ENCODE measurements at regions not wholly inside any gene's neighbourhood (a gene's known extent, or its start where the extent isn't known, plus 50 kb on each side); places are given as distances from the start of the nearest gene placed in this dataset.
A peak's percentile ranks its signal among the peaks of the same experiment; 100 is the strongest.
"Not testable (repeated sequence)": the region's sequence is repeated elsewhere in the genome, so short reads cannot be mapped to it uniquely, and the experiment has no call there.

DNA sequence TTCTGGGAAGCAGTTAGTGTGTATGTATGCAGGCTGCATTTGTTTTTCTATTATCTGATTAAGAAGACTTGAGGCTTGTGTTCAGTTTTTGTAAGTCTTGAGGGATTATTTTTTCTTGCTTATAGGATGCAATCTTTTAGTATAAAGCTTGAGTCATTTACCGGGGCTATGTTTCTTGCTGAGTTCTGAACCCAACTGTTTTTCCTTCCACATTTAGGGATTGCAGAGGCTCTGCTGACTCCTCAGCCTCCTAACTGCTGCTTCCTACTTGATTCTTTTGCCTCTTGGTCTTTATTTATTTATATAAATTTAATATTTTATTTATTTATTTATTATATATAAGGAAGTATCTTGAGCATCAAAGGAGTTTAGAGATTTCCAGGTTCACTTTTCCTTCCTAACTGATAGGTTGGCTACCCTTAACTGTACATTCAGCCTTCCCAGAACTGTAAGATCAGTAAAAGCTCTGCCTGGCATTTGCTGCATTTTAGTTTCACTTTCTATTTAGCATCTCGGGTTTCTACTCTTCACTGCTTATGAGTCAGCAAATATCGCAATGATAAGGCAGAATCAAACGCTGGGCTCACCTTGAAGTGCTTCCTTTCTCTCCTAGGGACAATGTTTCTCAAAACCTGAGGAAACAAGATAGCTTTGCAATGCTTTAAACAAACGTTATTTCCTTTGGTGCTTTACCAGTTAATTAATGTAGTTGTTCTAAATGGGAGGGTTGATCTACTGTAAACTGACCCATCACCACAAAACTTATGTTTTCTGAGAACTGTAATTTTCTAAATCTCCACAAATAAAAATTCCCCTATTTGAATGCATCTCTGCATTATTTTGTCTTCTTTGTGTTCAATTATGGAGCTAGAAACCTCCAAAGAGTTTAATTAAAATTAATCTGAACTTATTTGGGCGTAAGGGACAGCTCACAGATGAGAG, 1183.7 kb upstream of the TMEM132C start:
- peak; percentile 90 for DNase-seq (ENCODE audit: low spot score)

DNA sequence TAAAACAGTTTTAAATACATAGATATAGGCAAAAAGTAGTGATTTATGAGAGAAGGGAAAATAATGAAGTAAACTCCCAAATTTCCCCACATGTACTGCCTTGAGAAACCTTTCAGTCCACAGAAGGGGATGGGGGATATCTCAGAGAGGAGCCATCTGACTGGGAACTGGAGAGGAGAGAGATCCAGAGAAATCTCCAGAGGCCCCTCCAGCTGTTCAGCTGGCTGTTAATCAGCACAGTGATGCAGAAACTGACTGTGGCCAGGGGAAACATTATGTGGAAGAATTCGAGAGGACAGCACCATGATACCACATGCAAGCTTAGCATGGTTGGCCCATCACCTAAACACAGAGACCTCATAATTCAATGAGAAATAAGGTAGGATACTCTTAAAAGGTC, 1165.9 kb upstream of the TMEM132C start:
- DNase-seq (ENCODE audit: low spot score), result no peak

DNA sequence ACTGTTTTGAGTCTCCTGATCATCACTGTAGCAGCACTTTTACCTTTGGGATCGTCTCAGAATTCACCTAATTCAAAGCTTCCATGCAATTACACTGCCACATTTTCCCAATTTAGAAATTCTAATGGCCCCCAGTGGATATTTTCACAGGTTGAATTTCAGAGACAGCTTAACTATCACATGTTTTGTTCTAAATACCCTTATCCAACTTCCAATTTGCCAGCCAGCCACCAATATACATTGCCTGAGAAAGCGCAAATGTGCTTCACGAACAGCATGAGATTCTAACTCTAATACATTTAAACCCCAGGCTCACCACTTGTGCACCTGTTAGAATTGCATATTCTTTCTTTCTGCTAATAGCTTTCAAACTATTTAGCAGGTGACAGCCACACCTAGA, 1160.9 kb upstream of the TMEM132C start:
- DNase-seq (ENCODE audit: low spot score), result no peak

DNA sequence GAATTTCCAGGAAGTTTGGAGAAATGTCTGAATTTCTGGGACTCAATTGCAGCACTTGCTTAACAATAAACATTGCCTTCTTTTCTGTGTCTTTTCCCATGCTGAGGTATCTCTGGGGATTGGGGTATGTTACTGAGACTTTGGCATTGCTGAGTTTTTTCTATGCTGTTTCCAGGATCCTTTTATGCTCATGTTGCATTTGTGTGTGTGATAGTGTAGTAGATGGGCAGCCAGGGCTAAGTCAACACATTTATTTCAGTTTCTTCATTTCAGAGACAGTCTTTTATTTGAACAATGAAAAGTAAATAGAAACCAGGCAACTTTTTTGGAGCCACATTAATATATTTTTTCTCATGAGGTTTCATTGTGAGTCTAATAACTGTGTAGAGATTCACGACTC, 1160.3 kb upstream of the TMEM132C start:
- no peak for DNase-seq (ENCODE audit: low spot score)

DNA sequence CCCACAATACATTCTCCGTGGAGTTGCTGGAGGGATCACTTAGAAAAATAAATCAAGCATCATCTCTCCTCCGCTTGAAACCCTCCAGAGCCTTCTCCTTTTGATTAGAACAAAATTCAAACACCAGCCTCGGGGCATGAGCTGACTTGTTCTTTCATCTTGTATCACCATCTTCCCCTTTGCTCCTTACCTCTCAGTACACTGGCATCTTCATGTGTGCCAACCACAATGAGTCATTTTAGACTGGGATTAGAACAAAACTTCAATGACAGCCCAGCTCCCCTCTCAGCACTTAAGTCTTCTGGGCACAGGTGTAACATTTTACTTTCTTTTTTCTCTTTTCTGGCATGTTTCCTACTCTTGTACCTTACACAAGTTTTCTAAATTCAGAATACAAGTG, 1159.2 kb upstream of the TMEM132C start:
- no peak for DNase-seq (ENCODE audit: low spot score)

DNA sequence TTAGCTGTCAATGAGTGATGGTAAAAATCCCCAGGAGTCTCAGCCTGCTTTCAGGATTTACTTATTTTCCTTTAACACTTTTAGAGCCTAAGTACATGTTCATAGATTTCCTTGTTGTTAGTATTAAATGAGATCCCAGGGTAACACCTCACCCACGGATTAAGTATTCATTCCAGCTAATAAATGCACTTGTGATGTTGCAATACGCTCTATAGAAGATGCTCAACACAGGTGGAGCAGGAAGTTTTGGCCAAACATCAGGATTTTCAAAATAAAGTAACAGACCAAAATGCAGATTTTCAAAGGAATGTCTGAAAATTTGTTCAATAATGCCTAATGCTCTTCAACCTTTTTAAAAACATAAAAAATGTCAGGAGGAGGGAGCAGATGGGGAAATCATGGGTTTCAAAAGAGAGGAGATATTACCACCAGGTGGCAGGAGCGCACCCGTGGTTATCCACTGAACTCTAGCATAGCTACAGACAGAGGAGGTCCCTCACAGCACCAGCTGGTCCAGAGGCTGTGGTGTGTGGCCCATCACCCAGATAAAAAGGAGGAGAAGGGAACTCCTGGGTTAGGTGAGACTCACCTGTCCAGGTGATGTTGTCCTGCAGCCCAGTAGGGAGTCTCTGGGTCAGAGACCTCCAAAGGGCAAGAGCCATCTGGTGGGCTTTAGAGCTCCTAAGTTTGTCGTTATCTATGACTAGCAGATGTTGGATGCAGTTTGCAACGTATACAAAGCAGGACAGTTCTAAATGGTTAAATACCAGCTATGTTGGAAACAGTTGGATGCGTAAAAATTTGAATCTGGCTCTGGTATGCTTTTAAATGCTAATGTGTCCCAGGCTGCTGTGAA, 1158.4 kb upstream of the TMEM132C start:
- DNase-seq (ENCODE audit: low spot score), result peak; percentile 40

DNA sequence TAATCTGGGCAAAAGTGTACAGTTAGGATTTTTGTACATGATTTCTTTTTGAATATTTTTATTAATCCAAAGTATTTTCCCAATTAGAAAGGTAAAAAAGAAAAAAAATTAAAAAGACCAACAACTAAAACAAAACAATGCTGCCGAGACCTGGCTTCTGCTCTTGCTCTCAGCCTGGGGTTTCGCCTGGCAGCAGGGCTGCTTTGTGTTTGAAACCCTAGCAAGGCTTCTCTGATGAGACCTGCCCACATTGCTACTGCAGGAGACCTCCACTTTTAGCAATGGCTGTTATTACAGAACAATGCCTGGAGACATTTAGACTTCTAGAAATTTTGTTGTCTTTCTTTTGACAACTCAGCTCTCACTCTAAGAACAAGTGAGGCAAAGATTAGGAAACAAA, 1153.0 kb upstream of the TMEM132C start:
- no peak for DNase-seq (ENCODE audit: low spot score)

DNA sequence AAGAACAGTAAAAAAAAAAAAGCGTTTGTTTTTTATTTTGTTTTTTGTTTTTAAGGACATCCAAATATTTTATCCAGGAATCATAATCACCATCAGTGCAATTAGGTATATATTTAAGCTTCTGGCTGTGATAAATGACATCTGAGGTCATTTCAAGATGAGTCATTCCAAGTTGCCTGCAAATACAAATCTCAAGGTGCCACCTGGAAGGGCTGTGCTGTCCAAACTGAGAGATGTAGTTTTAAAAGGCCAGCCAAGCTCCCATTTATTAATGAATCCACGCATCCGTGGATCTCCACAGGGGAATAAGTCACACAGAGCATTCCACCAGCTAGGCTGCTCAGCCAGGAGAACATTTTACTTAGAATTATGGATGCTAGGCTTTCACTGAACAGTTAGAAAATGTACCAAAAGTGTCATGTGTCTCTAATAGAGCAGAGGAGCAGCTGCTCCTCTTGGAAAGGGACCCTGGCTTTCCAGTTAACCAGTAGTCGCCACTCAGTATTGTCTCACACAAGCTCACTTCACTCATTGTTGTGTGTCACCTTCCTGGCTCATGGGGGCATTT, 1151.4 kb upstream of the TMEM132C start:
- DNase-seq (ENCODE audit: low spot score), result no peak

DNA sequence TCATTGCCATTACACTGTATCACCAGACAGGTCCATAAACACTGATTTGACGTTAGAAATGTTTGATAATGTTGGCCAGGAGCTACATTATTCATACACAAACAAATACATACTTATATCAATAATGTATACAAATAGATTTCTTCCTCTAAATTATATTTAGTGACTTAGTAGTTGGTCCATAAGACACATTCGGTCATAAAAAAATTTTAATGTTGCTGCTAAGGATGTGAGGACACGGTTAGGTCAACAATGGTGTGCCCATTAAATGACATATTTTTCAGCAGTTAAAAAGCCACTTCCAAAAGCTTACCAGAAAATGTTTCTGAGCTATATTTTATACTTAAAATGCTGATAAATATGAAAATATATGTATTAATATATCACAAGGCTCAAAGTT, 1148.7 kb upstream of the TMEM132C start:
- DNase-seq (ENCODE audit: low spot score), result no peak

DNA sequence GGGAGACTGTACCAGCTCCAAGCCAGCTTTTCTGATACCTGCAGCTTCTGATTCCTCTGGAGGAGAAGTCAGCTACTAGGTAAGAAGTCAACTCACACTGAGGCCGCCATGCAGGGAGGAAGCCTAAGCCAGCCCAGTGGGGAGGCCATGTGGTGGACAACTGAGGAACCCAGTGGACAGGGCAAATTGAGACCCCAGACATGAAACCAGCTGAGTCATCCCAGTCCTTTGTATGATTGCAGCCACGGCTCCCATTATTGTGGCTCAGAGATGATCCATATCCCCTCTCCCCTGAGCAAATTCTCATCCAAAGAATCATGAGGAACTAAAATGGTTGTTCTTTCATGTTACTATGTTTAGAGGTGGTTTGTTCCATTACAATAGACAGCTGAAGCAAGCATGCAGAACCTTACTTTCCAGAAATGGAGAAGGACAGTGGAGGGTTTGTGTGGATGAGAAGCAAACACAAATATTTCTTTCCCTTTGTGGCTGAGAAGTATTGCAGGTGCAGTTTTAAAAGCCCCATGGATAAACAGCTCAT, 1147.3 kb upstream of the TMEM132C start:
- DNase-seq (ENCODE audit: low spot score), result no peak

DNA sequence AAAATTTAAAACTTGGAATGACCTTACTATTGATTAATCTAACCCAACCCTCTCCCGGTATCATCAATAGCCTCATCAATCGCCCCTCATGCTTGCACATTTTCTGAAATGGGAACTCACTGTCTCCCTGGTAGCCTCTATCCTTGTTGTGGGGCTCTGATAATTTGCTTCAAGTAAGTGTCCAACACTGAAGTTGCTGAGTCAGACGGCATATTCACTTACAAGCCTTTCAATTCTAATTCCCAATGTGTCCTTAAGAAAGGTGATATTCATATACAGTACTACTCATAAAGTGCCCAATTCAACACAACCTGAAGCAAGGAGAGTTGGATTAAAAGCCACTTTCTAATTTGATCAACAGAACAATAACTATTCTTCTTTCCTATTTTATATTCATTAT, 1146.1 kb upstream of the TMEM132C start:
- DNase-seq (ENCODE audit: low spot score), result no peak

DNA sequence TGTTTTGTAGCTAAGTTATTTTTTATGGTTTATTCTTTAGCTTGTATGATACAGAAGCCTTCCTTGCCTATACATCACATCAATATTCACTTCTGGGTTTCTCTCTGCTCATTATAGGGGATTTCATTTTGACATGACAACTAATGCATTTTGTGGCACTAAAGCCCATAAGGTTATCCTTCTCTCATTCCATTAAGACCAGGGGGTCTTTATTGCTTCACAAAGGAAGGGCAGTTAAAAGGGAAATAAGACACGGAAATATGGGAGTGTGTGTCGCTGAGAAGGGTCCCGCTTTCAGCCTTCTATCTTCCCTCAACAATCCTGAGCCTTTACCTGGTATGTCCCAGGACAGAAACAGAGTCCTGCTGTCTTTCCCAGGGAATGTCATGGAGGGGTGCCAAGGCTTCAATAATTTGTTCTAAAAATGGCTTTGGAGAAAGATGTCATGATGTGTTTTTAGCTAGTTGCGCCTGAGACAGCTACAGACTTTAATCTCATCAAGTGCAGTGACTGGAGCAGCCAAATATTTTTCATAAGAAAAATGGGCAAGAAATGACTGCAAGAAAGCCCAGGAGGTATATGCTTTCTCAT, 1145.4 kb upstream of the TMEM132C start:
- DNase-seq (ENCODE audit: low spot score), result no peak

DNA sequence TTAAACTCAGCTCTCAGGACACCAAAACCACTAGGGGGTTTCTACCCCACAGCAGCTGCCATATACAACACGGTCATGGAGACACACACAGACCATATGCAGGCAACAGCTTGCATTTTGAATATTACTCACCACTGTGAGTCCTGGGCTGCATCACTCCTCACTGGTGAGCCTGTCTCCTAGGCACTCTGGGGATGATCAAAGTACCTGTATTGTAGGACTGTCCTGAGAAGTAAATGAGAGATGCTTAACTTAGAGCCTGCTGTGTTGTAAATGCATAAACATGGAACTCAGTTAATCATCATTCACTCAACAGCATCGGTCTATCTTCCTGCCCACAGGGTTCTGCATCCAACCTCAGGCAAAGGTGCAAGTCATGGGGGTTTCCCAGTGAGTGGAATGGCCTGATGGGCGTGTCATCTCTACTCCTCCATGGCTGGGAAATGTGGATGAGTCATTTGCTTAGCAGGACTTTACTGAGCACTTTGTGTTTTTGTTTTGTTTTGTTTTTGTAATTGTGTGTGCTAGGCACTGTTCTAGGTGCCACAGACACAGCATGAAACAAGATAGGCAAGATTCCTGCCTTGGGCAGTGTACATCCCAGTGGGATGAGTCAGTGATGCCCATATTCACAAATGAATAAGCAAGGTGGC, 1141.2 kb upstream of the TMEM132C start:
- DNase-seq (ENCODE audit: low spot score), result peak; percentile 8

DNA sequence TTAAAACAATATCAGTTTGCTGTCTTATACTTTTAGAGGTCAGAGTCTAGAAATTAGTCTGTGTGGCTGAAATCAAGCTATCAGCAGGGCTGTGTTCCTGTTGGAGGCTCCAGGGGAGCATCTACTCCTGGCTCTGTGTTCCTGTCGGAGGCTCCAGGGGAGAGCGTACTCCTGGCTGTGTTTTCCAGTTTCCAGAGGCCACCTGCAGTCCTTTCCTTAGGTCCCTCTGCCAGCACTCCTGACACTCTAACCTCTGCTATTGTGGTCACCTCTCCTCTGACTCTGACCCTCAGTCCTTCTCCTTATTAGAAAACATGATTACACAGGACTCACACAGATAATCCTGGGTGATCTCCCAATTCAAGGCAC, 1140.7 kb upstream of the TMEM132C start:
- no peak for DNase-seq (ENCODE audit: low spot score)

DNA sequence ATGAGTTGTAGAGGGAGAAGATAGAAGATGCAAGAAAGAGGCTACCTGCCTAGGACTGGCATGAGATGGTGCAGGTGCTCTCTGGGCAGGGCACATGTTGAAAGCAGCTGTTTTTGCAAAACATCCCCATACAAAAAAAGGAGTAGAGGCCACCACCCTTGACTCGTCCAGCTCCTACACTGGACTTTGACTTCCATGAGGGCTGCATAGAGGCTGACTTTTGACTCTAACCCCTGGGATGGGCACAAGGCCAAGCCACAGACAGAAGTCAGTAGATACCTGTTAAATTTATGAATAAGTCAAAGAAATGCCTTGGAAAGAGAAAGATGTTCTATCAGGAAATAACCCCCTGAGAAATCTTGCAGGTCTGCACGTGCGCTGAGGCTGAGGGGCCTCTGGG, 1139.1 kb upstream of the TMEM132C start:
- DNase-seq (ENCODE audit: low spot score), result no peak

DNA sequence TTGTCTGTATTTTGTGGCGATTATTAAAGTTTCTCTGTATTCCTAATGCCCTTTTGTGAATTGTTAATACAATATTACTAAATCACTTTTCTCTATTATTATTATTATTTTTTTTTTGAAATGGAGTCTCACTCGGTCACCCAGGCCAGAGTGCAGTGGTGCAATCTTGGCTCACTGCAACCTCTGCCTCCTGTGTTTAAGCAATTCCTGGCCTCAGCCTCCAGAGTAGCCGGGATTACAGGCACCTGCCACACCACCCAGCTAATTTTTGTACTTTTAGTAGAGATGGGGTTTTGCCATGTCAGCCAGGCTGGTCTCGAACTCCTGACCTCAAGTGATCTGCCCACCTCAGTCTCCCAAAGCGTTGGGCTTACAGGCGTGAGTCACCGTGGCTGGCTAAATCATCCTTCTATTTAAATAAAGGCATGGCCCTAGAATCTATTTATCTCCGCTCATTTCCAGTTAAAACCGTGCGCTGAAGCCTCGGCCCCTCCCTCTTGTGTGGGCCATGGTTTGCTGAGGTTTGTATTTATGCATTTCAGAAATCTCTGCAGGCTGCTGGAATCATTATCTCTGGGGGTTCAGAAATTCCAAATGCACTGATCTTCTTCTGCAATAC, 1136.4 kb upstream of the TMEM132C start:
- DNase-seq (ENCODE audit: low spot score), result no peak

DNA sequence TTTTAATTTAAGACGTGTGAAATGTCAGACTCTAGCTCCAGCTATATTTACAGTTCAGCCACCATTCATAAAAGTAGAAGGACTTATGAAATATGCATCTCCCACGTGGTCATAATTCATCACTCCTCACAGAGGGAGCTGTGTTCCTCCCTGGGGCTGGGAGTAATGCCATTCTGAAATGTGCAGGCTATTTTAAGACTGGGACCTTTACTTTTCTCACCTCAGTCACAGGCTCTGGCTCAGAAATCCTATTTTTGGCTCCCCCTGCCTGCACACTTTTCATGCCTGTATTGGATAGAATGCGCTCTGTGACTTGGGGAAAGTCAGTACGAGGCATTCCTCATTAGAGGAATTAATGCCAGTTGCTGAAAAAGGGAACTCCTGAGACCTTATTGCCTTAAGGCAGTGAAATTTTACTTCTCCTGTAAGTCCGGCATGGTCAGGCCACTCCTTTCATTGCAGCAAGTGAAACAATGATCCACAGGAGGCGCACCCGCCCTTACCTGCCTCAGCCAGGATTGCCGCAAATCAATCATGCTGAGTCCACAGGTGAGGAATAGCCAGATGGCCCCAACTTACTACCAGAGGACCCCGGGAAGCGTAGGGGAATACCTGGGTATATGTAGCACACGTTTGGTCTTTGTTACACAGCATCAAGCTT, 1133.2 kb upstream of the TMEM132C start:
- DNase-seq (ENCODE audit: low spot score), result no peak

DNA sequence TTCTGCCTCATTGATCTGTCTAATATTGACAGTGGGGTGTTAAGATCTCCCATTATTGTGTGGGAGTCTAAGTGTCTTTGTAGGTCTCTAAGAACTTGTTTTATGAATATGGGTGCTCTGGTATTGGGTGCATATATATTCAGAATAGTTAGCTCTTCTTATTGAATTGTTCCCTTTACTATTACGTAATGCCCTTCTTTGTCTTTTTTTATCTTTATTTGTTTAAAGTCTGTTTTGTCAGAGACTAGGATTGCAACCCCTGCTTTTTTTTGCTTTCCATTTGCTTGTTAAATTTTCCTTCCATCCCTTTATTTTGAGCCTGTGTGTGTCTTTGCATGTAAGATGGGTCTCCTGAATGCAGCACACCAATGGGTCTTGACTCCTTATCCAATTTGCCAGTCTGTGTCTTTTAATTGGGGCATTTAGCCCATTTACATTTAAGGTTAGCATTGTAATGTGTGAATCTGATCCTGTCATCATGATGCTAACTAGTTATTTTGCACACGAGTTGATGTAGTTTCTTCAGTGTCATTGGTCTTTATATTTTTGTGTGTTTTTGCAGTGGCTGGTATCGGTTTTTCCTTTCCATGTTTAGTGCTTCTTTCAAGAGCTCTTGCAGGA, 1126.0 kb upstream of the TMEM132C start:
- not testable (repeated sequence) for DNase-seq (ENCODE audit: low spot score)

DNA sequence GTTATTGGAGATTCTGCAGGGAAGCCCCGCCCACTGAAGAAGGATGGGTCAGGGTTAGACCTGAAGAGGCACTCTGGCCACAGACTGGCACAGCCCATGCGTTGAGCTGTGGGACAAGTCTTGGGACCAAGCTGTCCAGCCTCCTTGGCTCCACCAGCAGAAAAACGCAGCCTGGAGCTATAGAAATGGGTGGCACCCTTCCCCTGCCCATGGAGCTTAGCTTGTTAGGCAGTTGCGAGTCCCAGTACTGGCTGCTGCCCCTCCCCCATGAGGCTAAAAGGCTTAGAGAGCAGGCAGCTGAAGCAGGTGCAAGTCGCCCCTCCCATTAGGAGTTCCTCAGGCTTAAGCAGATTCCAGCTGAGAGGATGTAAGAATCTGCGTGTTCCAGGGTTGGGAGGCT, 1124.0 kb upstream of the TMEM132C start:
- no peak for DNase-seq (ENCODE audit: low spot score)

DNA sequence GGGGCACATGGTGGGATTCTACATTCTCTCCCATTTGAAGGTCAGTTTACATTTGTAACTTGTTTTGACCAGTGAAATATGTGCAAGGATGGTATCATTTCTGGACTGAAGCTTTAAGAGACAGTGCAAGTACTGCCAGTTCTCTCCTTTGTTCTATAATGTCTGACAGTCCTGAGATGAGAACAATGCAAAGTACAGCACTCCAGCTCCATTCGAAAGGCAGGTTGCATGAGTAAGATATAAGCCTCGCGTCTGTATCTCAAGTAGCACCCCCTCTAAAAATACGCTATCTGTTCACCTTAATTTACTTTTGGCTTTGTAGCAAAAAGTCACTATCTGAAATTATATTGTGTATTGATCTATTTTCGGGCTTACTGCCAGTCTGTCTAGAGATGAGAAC, 1122.2 kb upstream of the TMEM132C start:
- DNase-seq (ENCODE audit: low spot score), result no peak
